ENCODE measurements at regions not wholly inside any gene's neighbourhood (a gene's known extent, or its start where the extent isn't known, plus 50 kb on each side); places are given as distances from the start of the nearest gene placed in this dataset.
A peak's percentile ranks its signal among the peaks of the same experiment; 100 is the strongest.

DNA sequence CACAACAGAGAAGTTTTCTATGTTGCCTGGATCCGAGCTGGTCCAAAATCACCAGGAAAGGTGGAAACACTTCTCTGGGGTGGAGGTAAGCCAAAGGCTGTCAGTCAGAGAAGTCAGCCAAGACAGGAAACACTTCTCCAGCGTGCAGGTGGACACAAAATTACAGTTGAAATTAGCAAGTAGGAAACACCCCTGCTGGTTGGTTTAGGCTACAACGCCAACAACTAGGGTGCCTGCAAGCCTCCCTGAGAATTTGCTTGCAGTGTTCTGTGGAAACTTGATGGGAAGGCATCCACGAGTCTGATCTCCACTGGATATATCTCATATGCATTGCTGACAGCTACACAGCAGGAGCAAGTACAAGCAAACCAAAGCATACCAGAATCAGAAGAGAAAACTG lies 600.5 kb downstream of the RERGL start:
- TF ChIP-seq, protein P1, sequence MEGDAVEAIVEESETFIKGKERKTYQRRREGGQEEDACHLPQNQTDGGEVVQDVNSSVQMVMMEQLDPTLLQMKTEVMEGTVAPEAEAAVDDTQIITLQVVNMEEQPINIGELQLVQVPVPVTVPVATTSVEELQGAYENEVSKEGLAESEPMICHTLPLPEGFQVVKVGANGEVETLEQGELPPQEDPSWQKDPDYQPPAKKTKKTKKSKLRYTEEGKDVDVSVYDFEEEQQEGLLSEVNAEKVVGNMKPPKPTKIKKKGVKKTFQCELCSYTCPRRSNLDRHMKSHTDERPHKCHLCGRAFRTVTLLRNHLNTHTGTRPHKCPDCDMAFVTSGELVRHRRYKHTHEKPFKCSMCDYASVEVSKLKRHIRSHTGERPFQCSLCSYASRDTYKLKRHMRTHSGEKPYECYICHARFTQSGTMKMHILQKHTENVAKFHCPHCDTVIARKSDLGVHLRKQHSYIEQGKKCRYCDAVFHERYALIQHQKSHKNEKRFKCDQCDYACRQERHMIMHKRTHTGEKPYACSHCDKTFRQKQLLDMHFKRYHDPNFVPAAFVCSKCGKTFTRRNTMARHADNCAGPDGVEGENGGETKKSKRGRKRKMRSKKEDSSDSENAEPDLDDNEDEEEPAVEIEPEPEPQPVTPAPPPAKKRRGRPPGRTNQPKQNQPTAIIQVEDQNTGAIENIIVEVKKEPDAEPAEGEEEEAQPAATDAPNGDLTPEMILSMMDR (IDR thresholded peaks at IDR 0.05): peak; percentile 26; the same call in 1 of the 2 replicates
- TF ChIP-seq, protein P2, sequence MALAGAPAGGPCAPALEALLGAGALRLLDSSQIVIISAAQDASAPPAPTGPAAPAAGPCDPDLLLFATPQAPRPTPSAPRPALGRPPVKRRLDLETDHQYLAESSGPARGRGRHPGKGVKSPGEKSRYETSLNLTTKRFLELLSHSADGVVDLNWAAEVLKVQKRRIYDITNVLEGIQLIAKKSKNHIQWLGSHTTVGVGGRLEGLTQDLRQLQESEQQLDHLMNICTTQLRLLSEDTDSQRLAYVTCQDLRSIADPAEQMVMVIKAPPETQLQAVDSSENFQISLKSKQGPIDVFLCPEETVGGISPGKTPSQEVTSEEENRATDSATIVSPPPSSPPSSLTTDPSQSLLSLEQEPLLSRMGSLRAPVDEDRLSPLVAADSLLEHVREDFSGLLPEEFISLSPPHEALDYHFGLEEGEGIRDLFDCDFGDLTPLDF (CRISPR knock-in tag; IDR thresholded peaks at IDR 0.05): no peak
- TF ChIP-seq, protein P3, sequence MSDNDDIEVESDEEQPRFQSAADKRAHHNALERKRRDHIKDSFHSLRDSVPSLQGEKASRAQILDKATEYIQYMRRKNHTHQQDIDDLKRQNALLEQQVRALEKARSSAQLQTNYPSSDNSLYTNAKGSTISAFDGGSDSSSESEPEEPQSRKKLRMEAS (CRISPR knock-in tag; IDR thresholded peaks at IDR 0.05): no peak
- TF ChIP-seq, protein P4, sequence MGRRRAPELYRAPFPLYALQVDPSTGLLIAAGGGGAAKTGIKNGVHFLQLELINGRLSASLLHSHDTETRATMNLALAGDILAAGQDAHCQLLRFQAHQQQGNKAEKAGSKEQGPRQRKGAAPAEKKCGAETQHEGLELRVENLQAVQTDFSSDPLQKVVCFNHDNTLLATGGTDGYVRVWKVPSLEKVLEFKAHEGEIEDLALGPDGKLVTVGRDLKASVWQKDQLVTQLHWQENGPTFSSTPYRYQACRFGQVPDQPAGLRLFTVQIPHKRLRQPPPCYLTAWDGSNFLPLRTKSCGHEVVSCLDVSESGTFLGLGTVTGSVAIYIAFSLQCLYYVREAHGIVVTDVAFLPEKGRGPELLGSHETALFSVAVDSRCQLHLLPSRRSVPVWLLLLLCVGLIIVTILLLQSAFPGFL (CRISPR knock-in tag; IDR thresholded peaks at IDR 0.05; ENCODE audit: borderline replicate concordance): no peak
- TF ChIP-seq RELA (CRISPR knock-in tag; IDR thresholded peaks at IDR 0.05; ENCODE audit: borderline replicate concordance): no peak
- no peak for TF ChIP-seq IRF2 (CRISPR knock-in tag; IDR thresholded peaks at IDR 0.05; ENCODE audit: borderline replicate concordance, low read depth)
- TF ChIP-seq, protein P5, sequence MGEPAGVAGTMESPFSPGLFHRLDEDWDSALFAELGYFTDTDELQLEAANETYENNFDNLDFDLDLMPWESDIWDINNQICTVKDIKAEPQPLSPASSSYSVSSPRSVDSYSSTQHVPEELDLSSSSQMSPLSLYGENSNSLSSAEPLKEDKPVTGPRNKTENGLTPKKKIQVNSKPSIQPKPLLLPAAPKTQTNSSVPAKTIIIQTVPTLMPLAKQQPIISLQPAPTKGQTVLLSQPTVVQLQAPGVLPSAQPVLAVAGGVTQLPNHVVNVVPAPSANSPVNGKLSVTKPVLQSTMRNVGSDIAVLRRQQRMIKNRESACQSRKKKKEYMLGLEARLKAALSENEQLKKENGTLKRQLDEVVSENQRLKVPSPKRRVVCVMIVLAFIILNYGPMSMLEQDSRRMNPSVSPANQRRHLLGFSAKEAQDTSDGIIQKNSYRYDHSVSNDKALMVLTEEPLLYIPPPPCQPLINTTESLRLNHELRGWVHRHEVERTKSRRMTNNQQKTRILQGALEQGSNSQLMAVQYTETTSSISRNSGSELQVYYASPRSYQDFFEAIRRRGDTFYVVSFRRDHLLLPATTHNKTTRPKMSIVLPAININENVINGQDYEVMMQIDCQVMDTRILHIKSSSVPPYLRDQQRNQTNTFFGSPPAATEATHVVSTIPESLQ (CRISPR knock-in tag; IDR thresholded peaks at IDR 0.05): no peak
- TF ChIP-seq, protein P6, sequence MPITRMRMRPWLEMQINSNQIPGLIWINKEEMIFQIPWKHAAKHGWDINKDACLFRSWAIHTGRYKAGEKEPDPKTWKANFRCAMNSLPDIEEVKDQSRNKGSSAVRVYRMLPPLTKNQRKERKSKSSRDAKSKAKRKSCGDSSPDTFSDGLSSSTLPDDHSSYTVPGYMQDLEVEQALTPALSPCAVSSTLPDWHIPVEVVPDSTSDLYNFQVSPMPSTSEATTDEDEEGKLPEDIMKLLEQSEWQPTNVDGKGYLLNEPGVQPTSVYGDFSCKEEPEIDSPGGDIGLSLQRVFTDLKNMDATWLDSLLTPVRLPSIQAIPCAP (CRISPR knock-in tag; IDR thresholded peaks at IDR 0.05): no peak
- no peak for TF ChIP-seq NFYB (CRISPR knock-in tag; conservative IDR thresholded peaks at IDR 0.05; ENCODE audit: low read depth)
